ENCODE measurements at regions not wholly inside any gene's neighbourhood (a gene's known extent, or its start where the extent isn't known, plus 50 kb on each side); places are given as distances from the start of the nearest gene placed in this dataset.

DNA sequence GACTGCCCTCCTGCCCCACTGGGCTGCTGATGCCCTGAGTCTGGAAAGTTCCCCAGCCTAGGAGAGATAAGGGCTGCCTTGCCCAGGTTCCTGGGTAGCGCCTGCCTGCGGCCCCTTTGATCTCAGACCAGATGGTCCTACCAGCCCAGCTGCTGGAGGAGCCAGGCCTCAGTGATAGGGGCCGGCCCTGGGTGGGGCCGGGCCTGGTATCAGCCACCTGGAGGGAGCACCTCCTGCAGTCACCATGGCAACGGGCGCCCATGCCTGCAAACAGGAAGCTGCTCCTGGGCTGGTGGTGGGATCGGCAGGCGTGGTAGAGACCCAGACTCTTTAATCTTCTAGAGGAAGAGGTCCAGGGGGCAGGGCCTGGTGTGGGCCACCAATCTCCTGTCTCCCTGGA is 119.7 kb upstream of the WNT4 start:
- H3K27me3 ChIP-seq (replicated peaks; ENCODE audit: insufficient read depth, low read length): peaks cover 99% of the 10 kb centered on the region
- no peaks in the 10 kb centered on the region for H4K20me1 ChIP-seq (ENCODE audit: insufficient read depth, low read length)
- H3K27ac ChIP-seq (ENCODE audit: low read length): no peak overlapping the region
- H3F3A ChIP-seq (ENCODE audit: insufficient read depth, low read length): no peaks in the 10 kb centered on the region
- no peak overlapping the region for H2AFZ ChIP-seq (ENCODE audit: low read length)
- no peaks in the 10 kb centered on the region for H3K36me3 ChIP-seq (replicated peaks; ENCODE audit: insufficient read depth, low read length)
- no peaks in the 10 kb centered on the region for H3K9me3 ChIP-seq (replicated peaks; ENCODE audit: insufficient read depth, low read length)
- no peaks in the 10 kb centered on the region for H3K79me2 ChIP-seq (ENCODE audit: low read length)
- TF ChIP-seq CTCF (IDR thresholded peaks at IDR 0.05; ENCODE audit: low read length) (no peak), EZH2phosphoT487 (IDR thresholded peaks at IDR 0.05; ENCODE audit: low read length) (no peak), EZH2 (optimal IDR thresholded peaks at IDR 0.05; ENCODE audit: low read depth, low read length) (no peak)
- H3K4me1 ChIP-seq (ENCODE audit: low read length): no peaks in the 10 kb centered on the region
- H3K4me2 ChIP-seq (ENCODE audit: low read depth, low read length): no peak overlapping the region
- peak; percentile 9 for DNase-seq
- H3K9ac ChIP-seq (ENCODE audit: low read length): no peak overlapping the region
- no peaks in the 10 kb centered on the region for H3K9me2 ChIP-seq (replicated peaks; ENCODE audit: insufficient read depth, low read length)
- no peak overlapping the region for H3K4me3 ChIP-seq (ENCODE audit: low read length)

- no peak for DNase-seq
- H4K20me1 ChIP-seq (ENCODE audit: insufficient read depth, low read length): no peaks in the 10 kb centered on the region
- no peaks in the 10 kb centered on the region for H3K36me3 ChIP-seq (replicated peaks; ENCODE audit: insufficient read depth, low read length)
- H2AFZ ChIP-seq (ENCODE audit: low read length): no peak overlapping the region
- TF ChIP-seq CTCF (IDR thresholded peaks at IDR 0.05; ENCODE audit: low read length) (no peak), EZH2 (optimal IDR thresholded peaks at IDR 0.05; ENCODE audit: low read depth, low read length) (no peak), EZH2phosphoT487 (IDR thresholded peaks at IDR 0.05; ENCODE audit: low read length) (no peak)
- no peaks in the 10 kb centered on the region for H3K79me2 ChIP-seq (ENCODE audit: low read length)
- H3K4me1 ChIP-seq (ENCODE audit: low read length): no peaks in the 10 kb centered on the region
- H3K4me3 ChIP-seq (ENCODE audit: low read length): no peak overlapping the region
- no peak overlapping the region for H3K9ac ChIP-seq (ENCODE audit: low read length)
- no peaks in the 10 kb centered on the region for H3F3A ChIP-seq (ENCODE audit: insufficient read depth, low read length)
- H3K9me3 ChIP-seq (replicated peaks; ENCODE audit: insufficient read depth, low read length): no peaks in the 10 kb centered on the region
- peaks cover 99% of the 10 kb centered on the region for H3K27me3 ChIP-seq (replicated peaks; ENCODE audit: insufficient read depth, low read length)
- no peak overlapping the region for H3K4me2 ChIP-seq (ENCODE audit: low read depth, low read length)
- no peaks in the 10 kb centered on the region for H3K9me2 ChIP-seq (replicated peaks; ENCODE audit: insufficient read depth, low read length)
- H3K27ac ChIP-seq (ENCODE audit: low read length): no peak overlapping the region
These were observed 120.5 kb upstream of the WNT4 start for GRCh38 chr1:22263359-22263758.

- no peaks in the 10 kb centered on the region for H3K79me2 ChIP-seq (ENCODE audit: low read length)
- no peaks in the 10 kb centered on the region for H3F3A ChIP-seq (ENCODE audit: insufficient read depth, low read length)
- no peak overlapping the region for H3K4me3 ChIP-seq (ENCODE audit: low read length)
- H2AFZ ChIP-seq (ENCODE audit: low read length): no peak overlapping the region
- no peaks in the 10 kb centered on the region for H4K20me1 ChIP-seq (ENCODE audit: insufficient read depth, low read length)
- no peak overlapping the region for H3K9ac ChIP-seq (ENCODE audit: low read length)
- TF ChIP-seq CTCF (IDR thresholded peaks at IDR 0.05; ENCODE audit: low read length) (no peak), EZH2phosphoT487 (IDR thresholded peaks at IDR 0.05; ENCODE audit: low read length) (no peak), EZH2 (optimal IDR thresholded peaks at IDR 0.05; ENCODE audit: low read depth, low read length) (no peak)
- no peaks in the 10 kb centered on the region for H3K36me3 ChIP-seq (replicated peaks; ENCODE audit: insufficient read depth, low read length)
- H3K9me3 ChIP-seq (replicated peaks; ENCODE audit: insufficient read depth, low read length): no peaks in the 10 kb centered on the region
- H3K27me3 ChIP-seq (replicated peaks; ENCODE audit: insufficient read depth, low read length): peaks cover 99% of the 10 kb centered on the region
- no peak overlapping the region for H3K27ac ChIP-seq (ENCODE audit: low read length)
- H3K4me1 ChIP-seq (ENCODE audit: low read length): no peaks in the 10 kb centered on the region
- no peak overlapping the region for H3K4me2 ChIP-seq (ENCODE audit: low read depth, low read length)
- no peaks in the 10 kb centered on the region for H3K9me2 ChIP-seq (replicated peaks; ENCODE audit: insufficient read depth, low read length)
- DNase-seq: no peak
These were observed 121.8 kb upstream of the WNT4 start for GRCh38 chr1:22264464-22265341.

Data from MM.1S (cell line).